Skeletal muscle tissue (tissue), 3 donors: ENCODE measurements at regions not wholly inside any gene's neighbourhood (a gene's known extent, or its start where the extent isn't known, plus 50 kb on each side); places are given as distances from the start of the nearest gene placed in this dataset.

Source experiments
- H3K27ac ChIP-seq: one replicate; pipeline ENCODE4 v1.7.0; 2013; ENCODE audit warnings: mild to moderate bottlenecking, low read depth, low read length, inconsistent platforms
- H3K27me3 ChIP-seq, 3 donors: one replicate each; pipeline ENCODE4 v1.7.0; 2013; ENCODE audit warnings: low read length in 3 of 3; ENCODE audit not compliant: control insufficient read depth in 3 of 3, insufficient read depth in 3 of 3
- H3K36me3 ChIP-seq, 3 donors: one replicate each; pipeline ENCODE4 v1.7.0; 2013; ENCODE audit warnings: low read length in 3 of 3; ENCODE audit not compliant: control insufficient read depth in 3 of 3, insufficient read depth in 3 of 3
- H3K4me1 ChIP-seq, 3 donors: one replicate each; pipeline ENCODE4 v1.7.0; 2013; ENCODE audit warnings: low read length in 3 of 3, mild to moderate bottlenecking in 3 of 3; ENCODE audit not compliant: control insufficient read depth in 3 of 3, insufficient read depth in 3 of 3
- H3K4me3 ChIP-seq, 3 donors: one replicate each; pipeline ENCODE4 v1.7.0; 2013; ENCODE audit warnings: low read length in 3 of 3
- H3K9ac ChIP-seq, 3 donors: one replicate each; pipeline ENCODE4 v1.7.0; 2013; ENCODE audit warnings: low read length in 3 of 3, mild to moderate bottlenecking in 3 of 3, moderate library complexity in 2 of 3, low read depth in 1 of 3
- H3K9me3 ChIP-seq, 3 donors: one replicate each; pipeline ENCODE4 v1.7.0; 2013; ENCODE audit warnings: low read length in 3 of 3; ENCODE audit not compliant: control insufficient read depth in 3 of 3
- donor health status: Osteomylitis.

- no peak overlapping the region for H3K4me3 ChIP-seq
- H3K27me3 ChIP-seq = no peaks in the 10 kb centered on the region
- H3K4me1 ChIP-seq = no peaks in the 10 kb centered on the region
- H3K9ac ChIP-seq = no peak overlapping the region
- H3K36me3 ChIP-seq = no peaks in the 10 kb centered on the region
- H3K9me3 ChIP-seq = no peaks in the 10 kb centered on the region
- H3K27ac ChIP-seq = no peak overlapping the region
Observed at GRCh38 chr4:164402554-164402953, 351.4 kb upstream of the SMIM31 start.

DNA sequence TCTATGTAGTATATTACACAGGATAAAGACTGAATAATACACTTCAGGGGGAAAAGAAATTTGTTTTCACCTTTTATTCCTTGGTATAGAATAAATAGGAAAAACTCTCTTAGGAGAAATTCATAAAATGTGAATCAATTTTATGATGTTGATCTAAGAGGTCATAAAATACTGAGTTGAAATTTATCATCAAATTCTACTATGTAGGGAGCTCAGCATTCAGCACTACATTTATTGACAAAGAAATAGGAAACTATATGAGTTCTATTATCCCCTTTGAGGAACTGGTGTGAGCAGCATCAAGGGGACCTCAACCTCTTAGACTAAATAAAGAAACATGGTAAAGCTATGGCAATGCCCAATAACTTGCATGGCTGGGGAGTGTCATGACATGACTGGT lies 348.2 kb upstream of the SMIM31 start:
- Histone ChIP-seq H3K36me3 (no peaks in the 10 kb centered on the region), H3K4me1 (no peaks in the 10 kb centered on the region), H3K27ac (no peak overlapping the region), H3K9me3 (no peaks in the 10 kb centered on the region), H3K4me3 (no peak overlapping the region), H3K9ac (no peak overlapping the region), H3K27me3 (no peaks in the 10 kb centered on the region)

- no peaks in the 10 kb centered on the region for H3K4me1 ChIP-seq
- no peak overlapping the region for H3K4me3 ChIP-seq
- no peak overlapping the region for H3K9ac ChIP-seq
Observed at GRCh38 chr4:164408831-164409230, 345.1 kb upstream of the SMIM31 start.

DNA sequence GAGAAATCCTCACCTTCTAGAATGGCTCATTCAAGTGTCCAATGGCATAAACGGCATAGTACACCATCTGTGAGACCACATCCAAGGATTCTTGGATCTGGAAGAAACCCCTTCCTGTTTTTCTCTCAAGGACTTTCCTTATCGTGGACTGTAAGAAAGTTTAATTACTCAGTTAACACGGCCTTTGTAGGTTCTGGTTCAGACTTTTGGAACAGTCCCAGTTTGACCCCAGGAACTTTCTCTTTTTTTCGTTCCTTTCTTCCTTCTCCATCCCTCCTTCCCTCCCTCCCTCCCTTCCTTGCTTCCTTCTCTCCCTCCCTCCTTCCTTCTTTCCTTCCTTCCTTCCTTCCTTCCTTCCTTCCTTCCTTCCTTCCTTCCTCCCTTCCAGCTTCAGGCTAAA lies 343.5 kb upstream of the SMIM31 start:
- no peak overlapping the region for H3K9ac ChIP-seq
- H3K4me1 ChIP-seq = no peaks in the 10 kb centered on the region
- H3K9me3 ChIP-seq = no peaks in the 10 kb centered on the region

More at GRCh38 chr4:164408831-164409230, 345.1 kb upstream of the SMIM31 start:
- Histone ChIP-seq H3K36me3 (no peaks in the 10 kb centered on the region), H3K27ac (no peak overlapping the region), H3K9me3 (no peaks in the 10 kb centered on the region), H3K27me3 (no peaks in the 10 kb centered on the region)

GRCh38 chr4:164412246-164412645 lies 341.7 kb upstream of the SMIM31 start:
- H3K27ac ChIP-seq = no peak overlapping the region
- H3K9ac ChIP-seq = no peak overlapping the region
- no peaks in the 10 kb centered on the region for H3K27me3 ChIP-seq
- H3K4me1 ChIP-seq = no peaks in the 10 kb centered on the region
- no peaks in the 10 kb centered on the region for H3K36me3 ChIP-seq
- no peaks in the 10 kb centered on the region for H3K9me3 ChIP-seq
- H3K4me3 ChIP-seq = no peak overlapping the region

More for the DNA sequence above, 343.5 kb upstream of the SMIM31 start:
- no peak overlapping the region for H3K4me3 ChIP-seq
- no peak overlapping the region for H3K27ac ChIP-seq
- H3K36me3 ChIP-seq = no peaks in the 10 kb centered on the region
- H3K27me3 ChIP-seq = no peaks in the 10 kb centered on the region

DNA sequence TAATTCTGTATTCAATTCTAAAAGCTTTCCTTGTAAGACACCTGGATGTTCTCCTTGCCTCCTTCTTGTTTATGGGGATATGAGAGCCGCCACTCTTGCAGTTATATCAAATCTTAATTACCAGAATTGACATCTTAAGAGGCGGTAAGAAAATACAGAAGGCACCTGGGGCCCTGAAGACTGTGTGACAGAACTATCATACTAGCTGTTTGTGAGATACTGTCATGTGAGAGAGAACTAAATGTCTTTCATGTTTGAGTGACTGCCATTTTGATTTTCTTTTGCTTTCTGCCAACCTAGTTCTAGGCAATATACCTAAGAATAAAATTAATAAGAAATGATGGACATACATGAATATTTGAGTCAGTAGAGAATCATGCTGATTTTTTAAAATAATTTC lies 340.2 kb upstream of the SMIM31 start:
- Histone ChIP-seq H3K9ac (no peak overlapping the region), H3K36me3 (no peaks in the 10 kb centered on the region), H3K27ac (no peak overlapping the region), H3K4me3 (no peak overlapping the region), H3K27me3 (no peaks in the 10 kb centered on the region), H3K9me3 (peaks cover 0 to 2% (median 0%) of the 10 kb centered on the region in 3 donors), H3K4me1 (no peaks in the 10 kb centered on the region)

DNA sequence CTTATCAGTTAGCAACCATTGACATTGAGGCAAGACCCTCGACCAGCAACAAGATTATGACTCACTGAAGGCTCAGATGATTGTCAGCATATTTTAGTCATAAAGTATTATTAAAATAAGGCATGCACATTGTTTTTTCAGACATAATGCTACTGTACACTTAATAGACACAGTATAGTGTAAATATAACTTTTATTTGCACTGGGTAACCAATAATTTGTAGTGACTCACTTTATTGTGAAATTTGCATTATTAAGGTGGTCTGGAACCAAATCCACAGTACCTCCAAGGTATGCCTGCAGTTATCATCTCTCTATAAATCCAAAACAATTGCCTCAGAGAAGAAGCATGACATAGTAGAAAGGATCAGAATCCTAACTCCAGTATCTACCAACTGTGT lies 330.1 kb upstream of the SMIM31 start:
- Histone ChIP-seq H3K27ac (no peak overlapping the region), H3K4me3 (no peak overlapping the region), H3K36me3 (no peaks in the 10 kb centered on the region), H3K4me1 (no peaks in the 10 kb centered on the region), H3K9ac (no peak overlapping the region), H3K9me3 (no peaks in the 10 kb centered on the region), H3K27me3 (no peaks in the 10 kb centered on the region)

DNA sequence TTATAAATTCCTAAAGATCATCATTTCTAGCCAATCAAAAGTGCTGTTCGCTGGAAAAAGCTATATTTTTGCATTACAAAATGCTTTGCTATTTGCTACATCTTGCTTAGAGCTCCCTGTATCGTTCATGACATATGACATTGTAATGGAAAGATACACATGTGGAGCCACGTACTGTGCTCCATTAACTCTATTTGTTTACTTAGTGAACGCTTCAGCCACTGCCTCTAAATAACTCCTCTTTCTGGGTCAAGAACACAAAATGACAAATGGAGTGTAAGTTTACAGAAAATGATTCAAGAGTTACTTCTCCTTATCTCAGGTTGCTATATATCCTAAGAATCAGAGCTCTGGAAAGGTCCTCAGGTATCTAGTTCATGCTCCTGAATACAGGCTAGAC lies 329.1 kb upstream of the SMIM31 start:
- Histone ChIP-seq H3K4me1 (no peaks in the 10 kb centered on the region), H3K27ac (no peak overlapping the region), H3K36me3 (no peaks in the 10 kb centered on the region), H3K27me3 (no peaks in the 10 kb centered on the region), H3K4me3 (no peak overlapping the region), H3K9ac (no peak overlapping the region), H3K9me3 (no peaks in the 10 kb centered on the region)

DNA sequence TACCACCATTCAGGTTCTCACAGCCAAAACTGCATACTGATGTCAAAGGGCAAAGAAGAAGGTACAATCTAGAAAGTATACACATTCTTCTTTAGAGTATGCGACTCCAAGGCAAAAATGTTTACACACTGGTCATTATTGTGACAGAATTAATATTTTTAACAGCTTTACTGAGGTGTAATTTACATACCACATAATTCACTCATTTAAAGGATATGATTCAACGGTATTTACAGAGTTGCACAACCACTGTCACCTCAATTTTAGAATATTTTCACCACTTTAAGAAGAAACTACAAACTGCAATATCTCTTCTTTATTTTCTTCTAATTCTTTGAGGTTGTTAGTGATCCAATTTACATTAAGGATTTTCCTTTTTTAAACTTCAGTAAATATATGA lies 325.4 kb upstream of the SMIM31 start:
- no peak overlapping the region for H3K27ac ChIP-seq

GRCh38 chr4:164438321-164438720 lies 315.6 kb upstream of the SMIM31 start:
- Histone ChIP-seq H3K4me3 (no peak overlapping the region), H3K4me1 (no peaks in the 10 kb centered on the region), H3K36me3 (no peaks in the 10 kb centered on the region), H3K27me3 (no peaks in the 10 kb centered on the region), H3K9ac (no peak overlapping the region), H3K27ac (no peak overlapping the region), H3K9me3 (no peaks in the 10 kb centered on the region)

More for the DNA sequence above, 325.4 kb upstream of the SMIM31 start:
- H3K9ac ChIP-seq = no peak overlapping the region
- no peaks in the 10 kb centered on the region for H3K4me1 ChIP-seq
- no peak overlapping the region for H3K4me3 ChIP-seq
- H3K36me3 ChIP-seq = no peaks in the 10 kb centered on the region
- H3K9me3 ChIP-seq = no peaks in the 10 kb centered on the region
- H3K27me3 ChIP-seq = no peaks in the 10 kb centered on the region

DNA sequence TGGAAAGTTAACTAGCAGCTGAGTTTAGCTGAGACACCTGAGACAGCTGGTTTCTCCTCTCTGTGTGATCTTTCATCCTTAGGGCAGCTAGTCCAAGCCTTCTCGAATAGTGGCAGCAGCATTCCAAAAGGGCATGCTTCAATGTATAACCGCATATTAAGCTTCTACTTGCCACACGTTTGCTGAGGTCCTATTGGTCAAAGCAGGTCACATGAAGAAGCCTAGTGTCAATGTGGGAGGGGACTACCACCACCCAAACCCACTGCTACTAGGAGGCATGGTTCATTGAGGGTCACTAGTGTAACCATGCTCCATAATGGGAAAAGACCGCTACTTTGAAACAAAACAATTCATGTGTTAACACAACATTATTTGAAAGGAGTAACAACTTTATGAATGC lies 314.9 kb upstream of the SMIM31 start:
- H3K9me3 ChIP-seq = no peaks in the 10 kb centered on the region
- H3K4me1 ChIP-seq = no peaks in the 10 kb centered on the region
- H3K4me3 ChIP-seq = no peak overlapping the region

More for the DNA sequence above, 314.9 kb upstream of the SMIM31 start:
- Histone ChIP-seq H3K9ac (no peak overlapping the region), H3K27ac (no peak overlapping the region), H3K36me3 (no peaks in the 10 kb centered on the region), H3K27me3 (no peaks in the 10 kb centered on the region)
